ENCODE measurements at regions not wholly inside any gene's neighbourhood (a gene's known extent, or its start where the extent isn't known, plus 50 kb on each side); places are given as distances from the start of the nearest gene placed in this dataset.

GRCh38 chr10:2950546-2950945 is 116.8 kb upstream of the PFKP start:
- DNase-seq: no peak

- DNase-seq: no peak
These were observed 117.4 kb upstream of the PFKP start for GRCh38 chr10:2949948-2950354.

GRCh38 chr10:2949221-2949947 is 118.0 kb upstream of the PFKP start:
- no peak for DNase-seq

- no peak for DNase-seq
These were observed 119.1 kb upstream of the PFKP start for GRCh38 chr10:2948127-2948854.

- no peak for DNase-seq
These were observed 122.6 kb upstream of the PFKP start for GRCh38 chr10:2944788-2945187.

GRCh38 chr10:2943932-2944614 is 123.3 kb upstream of the PFKP start:
- DNase-seq: no peak

- DNase-seq: no peak
These were observed 124.4 kb upstream of the PFKP start for GRCh38 chr10:2942938-2943337.

- DNase-seq: no peak
These were observed 128.5 kb upstream of the PFKP start for GRCh38 chr10:2938869-2939268.

- DNase-seq: peak; percentile 56
These were observed 130.5 kb upstream of the PFKP start for GRCh38 chr10:2936816-2937215.

- DNase-seq: no peak
These were observed 131.5 kb upstream of the PFKP start for GRCh38 chr10:2935647-2936386.

- no peak for DNase-seq
These were observed 133.4 kb upstream of the PFKP start for GRCh38 chr10:2933924-2934323.

- DNase-seq: no peak
These were observed 133.8 kb upstream of the PFKP start for GRCh38 chr10:2933519-2933918.

- no peak for DNase-seq
These were observed 134.3 kb upstream of the PFKP start for GRCh38 chr10:2933071-2933470.

- DNase-seq: no peak
These were observed 137.7 kb upstream of the PFKP start for GRCh38 chr10:2929480-2930258.

GRCh38 chr10:2927958-2928840 is 139.1 kb upstream of the PFKP start:
- DNase-seq: peak; percentile 76

- DNase-seq: no peak
These were observed 140.3 kb upstream of the PFKP start for GRCh38 chr10:2926918-2927660.

GRCh38 chr10:2925631-2926030 is 141.7 kb upstream of the PFKP start:
- no peak for DNase-seq

- no peak for DNase-seq
These were observed 142.9 kb upstream of the PFKP start for GRCh38 chr10:2924431-2924830.

GRCh38 chr10:2921956-2922680 is 145.2 kb upstream of the PFKP start:
- no peak for DNase-seq
